ENCODE measurements at regions not wholly inside any gene's neighbourhood (a gene's known extent, or its start where the extent isn't known, plus 50 kb on each side); places are given as distances from the start of the nearest gene placed in this dataset.
A peak's percentile ranks its signal among the peaks of the same experiment; 100 is the strongest.

DNA sequence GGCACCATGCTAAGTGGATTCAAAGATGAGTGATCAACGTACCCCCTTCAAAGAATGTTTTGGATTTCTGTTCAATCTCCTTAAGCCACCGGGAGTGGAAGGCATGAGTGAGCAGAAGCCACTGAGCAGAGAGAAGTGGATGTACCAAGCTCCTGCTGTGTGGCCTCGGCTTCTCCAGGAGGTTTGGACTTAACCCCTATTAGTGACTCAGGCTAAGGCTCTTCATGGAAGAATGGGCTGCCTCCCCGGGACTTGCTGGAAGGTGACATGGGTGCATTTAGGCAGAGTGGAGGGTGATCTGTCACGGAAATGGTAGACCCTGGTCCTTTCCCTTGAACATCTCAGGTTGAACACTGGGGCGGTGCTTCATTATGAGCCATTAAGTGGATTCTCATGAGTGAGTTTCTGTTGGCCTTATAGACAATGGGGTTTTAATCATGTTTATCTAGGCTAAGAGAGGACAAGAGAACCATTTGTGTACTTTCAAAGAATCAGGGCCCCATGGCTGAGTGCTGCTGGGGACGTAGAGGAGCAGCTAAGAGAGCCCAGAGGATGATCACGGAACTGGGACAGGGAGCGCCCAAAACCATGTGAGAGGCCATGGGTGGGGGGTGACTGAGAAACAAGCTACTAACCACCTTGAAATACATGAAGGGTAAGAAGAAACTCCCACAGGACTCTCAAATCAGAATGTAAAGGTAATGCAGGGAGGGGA, 62.2 kb downstream of the HES1 start:
- no peak overlapping the region for H3K4me3 ChIP-seq (ENCODE audit: low read length in 3 of 3)
- TF ChIP-seq, protein P1, sequence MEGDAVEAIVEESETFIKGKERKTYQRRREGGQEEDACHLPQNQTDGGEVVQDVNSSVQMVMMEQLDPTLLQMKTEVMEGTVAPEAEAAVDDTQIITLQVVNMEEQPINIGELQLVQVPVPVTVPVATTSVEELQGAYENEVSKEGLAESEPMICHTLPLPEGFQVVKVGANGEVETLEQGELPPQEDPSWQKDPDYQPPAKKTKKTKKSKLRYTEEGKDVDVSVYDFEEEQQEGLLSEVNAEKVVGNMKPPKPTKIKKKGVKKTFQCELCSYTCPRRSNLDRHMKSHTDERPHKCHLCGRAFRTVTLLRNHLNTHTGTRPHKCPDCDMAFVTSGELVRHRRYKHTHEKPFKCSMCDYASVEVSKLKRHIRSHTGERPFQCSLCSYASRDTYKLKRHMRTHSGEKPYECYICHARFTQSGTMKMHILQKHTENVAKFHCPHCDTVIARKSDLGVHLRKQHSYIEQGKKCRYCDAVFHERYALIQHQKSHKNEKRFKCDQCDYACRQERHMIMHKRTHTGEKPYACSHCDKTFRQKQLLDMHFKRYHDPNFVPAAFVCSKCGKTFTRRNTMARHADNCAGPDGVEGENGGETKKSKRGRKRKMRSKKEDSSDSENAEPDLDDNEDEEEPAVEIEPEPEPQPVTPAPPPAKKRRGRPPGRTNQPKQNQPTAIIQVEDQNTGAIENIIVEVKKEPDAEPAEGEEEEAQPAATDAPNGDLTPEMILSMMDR (IDR thresholded peaks at IDR 0.05; ENCODE audit: borderline replicate concordance, extremely low read depth, insufficient read depth) = no peak
- FAIRE-seq (no peak), DNase-seq (no peak)
- no peak overlapping the region for H3K27ac ChIP-seq (ENCODE audit: low read depth in 2 of 2, low read length in 2 of 2)
- peaks cover under 1% of the 10 kb centered on the region for H3K27me3 ChIP-seq (ENCODE audit: control insufficient read depth, insufficient read depth, low read length)
- no peaks in the 10 kb centered on the region for H3K36me3 ChIP-seq (ENCODE audit: control insufficient read depth in 2 of 3, insufficient read depth in 3 of 3, low read length in 3 of 3)
- intact Hi-C loops (cut with DNase I) = no loop called here
- H3K9ac ChIP-seq (ENCODE audit: low read length in 3 of 3) = no peak overlapping the region
- H3K9me3 ChIP-seq (ENCODE audit: control insufficient read depth in 2 of 3, insufficient read depth in 1 of 3, low read length in 3 of 3) = no peaks in the 10 kb centered on the region
- peaks cover 0 to 2% (median 0%) of the 10 kb centered on the region in 3 donors for H3K4me1 ChIP-seq (ENCODE audit: control insufficient read depth in 2 of 3, insufficient read depth in 2 of 3, low read depth in 1 of 3, low read length in 3 of 3)

DNA sequence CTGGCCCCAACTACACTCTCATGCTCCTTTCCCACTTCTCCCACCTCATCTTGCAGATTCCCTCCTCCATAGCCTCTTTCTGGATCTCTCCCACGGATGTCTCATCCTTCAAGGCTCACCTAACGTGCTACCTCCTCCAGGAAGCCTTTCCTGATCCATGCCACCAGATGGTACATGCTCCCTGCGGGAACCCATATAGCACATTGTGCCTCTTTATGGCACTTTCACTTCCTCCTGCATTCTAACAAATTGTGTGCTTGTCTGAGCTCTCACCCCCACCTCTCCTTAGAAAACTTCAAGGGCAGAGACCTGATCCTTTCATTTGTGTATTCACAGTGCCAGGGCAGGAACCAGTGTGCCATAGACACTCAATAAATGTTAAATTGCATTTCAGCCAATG, 63.0 kb downstream of the HES1 start:
- H3K4me3 ChIP-seq (ENCODE audit: low read length in 3 of 3) = no peak overlapping the region
- intact Hi-C loops (cut with DNase I) = no loop called here
- no peaks in the 10 kb centered on the region for H3K36me3 ChIP-seq (ENCODE audit: control insufficient read depth in 2 of 3, insufficient read depth in 3 of 3, low read length in 3 of 3)
- H3K9ac ChIP-seq (ENCODE audit: low read length in 3 of 3) = no peak overlapping the region
- DNase-seq = no peak
- FAIRE-seq = no peak
- H3K4me1 ChIP-seq (ENCODE audit: control insufficient read depth in 2 of 3, insufficient read depth in 2 of 3, low read depth in 1 of 3, low read length in 3 of 3) = peaks cover 0 to 2% (median 0%) of the 10 kb centered on the region in 3 donors
- no peak overlapping the region for H3K27ac ChIP-seq (ENCODE audit: low read depth in 2 of 2, low read length in 2 of 2)
- H3K27me3 ChIP-seq (ENCODE audit: control insufficient read depth, insufficient read depth, low read length) = peaks cover 3% of the 10 kb centered on the region
- no peaks in the 10 kb centered on the region for H3K9me3 ChIP-seq (ENCODE audit: control insufficient read depth in 2 of 3, insufficient read depth in 1 of 3, low read length in 3 of 3)
- TF ChIP-seq, protein P1 (IDR thresholded peaks at IDR 0.05; ENCODE audit: borderline replicate concordance, extremely low read depth, insufficient read depth) = no peak

DNA sequence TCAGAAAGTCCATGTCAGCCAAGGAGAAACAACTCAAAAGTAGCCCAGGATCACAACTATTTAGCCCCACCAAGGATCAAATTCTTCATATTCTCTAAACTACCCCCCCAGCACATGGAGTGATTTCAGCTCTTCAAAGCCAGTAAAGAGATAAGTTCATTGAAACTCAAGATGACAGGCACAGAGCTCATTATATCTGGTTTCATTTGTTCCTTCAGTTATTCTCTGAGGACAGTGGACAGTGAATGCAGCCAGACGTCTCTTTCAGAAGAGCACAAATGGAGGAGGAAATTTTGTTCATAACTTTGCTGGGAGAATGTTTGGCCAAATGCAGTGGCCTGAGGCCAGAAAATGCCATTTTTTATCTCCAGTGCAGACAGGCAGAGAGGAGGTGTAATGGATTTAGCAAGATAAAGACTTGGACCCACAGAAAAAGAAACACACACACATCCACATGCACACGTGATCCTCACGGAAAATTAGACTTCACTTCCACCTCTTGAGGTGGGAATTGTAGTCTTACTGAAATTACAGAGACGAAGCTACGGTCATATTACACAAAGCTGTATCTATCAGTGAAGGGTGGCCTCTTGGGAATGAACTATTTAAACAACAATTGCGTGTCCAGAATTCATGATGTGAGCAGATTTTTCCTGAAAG, 64.6 kb downstream of the HES1 start:
- TF ChIP-seq, protein P1 (IDR thresholded peaks at IDR 0.05; ENCODE audit: borderline replicate concordance, extremely low read depth, insufficient read depth) = no peak
- H3K36me3 ChIP-seq (ENCODE audit: control insufficient read depth in 2 of 3, insufficient read depth in 3 of 3, low read length in 3 of 3) = no peaks in the 10 kb centered on the region
- no peak overlapping the region for H3K27ac ChIP-seq (ENCODE audit: low read depth in 2 of 2, low read length in 2 of 2)
- DNase-seq = peak in 1 of 5 donors; percentile 36
- H3K4me3 ChIP-seq (ENCODE audit: low read length in 3 of 3) = no peak overlapping the region
- H3K27me3 ChIP-seq (ENCODE audit: control insufficient read depth, insufficient read depth, low read length) = peaks cover 3% of the 10 kb centered on the region
- H3K9me3 ChIP-seq (ENCODE audit: control insufficient read depth in 2 of 3, insufficient read depth in 1 of 3, low read length in 3 of 3) = no peaks in the 10 kb centered on the region
- intact Hi-C loops (cut with DNase I) = no loop called here
- no peak overlapping the region for H3K9ac ChIP-seq (ENCODE audit: low read length in 3 of 3)
- FAIRE-seq = no peak
- peaks cover 0 to 2% (median 0%) of the 10 kb centered on the region in 3 donors for H3K4me1 ChIP-seq (ENCODE audit: control insufficient read depth in 2 of 3, insufficient read depth in 2 of 3, low read depth in 1 of 3, low read length in 3 of 3)

All from kidney (tissue), 13 donors.